GM12873 (cell line): ENCODE measurements at regions not wholly inside any gene's neighbourhood (a gene's known extent, or its start where the extent isn't known, plus 50 kb on each side); places are given as distances from the start of the nearest gene placed in this dataset.

ENCODE experiments used
- TF ChIP-seq, protein P1 (sequence below): IDR thresholded peaks from 2 replicates; pipeline ENCODE4 v1.5.1; 2012; ENCODE audit warnings: low read depth, mild to moderate bottlenecking, moderate library complexity, low read length, control low read depth; ENCODE audit not compliant: insufficient read depth; ENCODE audit errors: missing control alignments

DNA sequence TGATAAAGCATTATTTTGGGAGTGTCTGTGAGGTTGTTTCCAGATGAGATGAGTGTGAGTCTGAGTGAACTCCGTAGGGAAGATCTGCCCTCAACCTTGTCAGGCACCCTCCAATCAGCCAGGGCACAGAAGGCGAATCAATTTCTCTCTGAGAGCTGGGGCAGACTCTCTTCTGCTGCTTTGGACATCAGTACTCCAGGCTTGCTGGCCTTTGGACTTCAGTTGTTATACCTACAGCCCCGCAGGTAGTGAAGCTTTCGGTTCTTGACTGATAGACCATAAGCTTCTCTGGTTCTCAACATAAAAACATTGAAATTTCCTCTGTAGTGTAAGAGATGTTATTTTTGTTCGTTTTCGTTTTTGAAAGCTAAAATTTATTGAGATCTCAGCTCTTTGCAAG lies 71.4 kb downstream of the MAFB start:
- TF ChIP-seq, protein P1, sequence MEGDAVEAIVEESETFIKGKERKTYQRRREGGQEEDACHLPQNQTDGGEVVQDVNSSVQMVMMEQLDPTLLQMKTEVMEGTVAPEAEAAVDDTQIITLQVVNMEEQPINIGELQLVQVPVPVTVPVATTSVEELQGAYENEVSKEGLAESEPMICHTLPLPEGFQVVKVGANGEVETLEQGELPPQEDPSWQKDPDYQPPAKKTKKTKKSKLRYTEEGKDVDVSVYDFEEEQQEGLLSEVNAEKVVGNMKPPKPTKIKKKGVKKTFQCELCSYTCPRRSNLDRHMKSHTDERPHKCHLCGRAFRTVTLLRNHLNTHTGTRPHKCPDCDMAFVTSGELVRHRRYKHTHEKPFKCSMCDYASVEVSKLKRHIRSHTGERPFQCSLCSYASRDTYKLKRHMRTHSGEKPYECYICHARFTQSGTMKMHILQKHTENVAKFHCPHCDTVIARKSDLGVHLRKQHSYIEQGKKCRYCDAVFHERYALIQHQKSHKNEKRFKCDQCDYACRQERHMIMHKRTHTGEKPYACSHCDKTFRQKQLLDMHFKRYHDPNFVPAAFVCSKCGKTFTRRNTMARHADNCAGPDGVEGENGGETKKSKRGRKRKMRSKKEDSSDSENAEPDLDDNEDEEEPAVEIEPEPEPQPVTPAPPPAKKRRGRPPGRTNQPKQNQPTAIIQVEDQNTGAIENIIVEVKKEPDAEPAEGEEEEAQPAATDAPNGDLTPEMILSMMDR: no peak

DNA sequence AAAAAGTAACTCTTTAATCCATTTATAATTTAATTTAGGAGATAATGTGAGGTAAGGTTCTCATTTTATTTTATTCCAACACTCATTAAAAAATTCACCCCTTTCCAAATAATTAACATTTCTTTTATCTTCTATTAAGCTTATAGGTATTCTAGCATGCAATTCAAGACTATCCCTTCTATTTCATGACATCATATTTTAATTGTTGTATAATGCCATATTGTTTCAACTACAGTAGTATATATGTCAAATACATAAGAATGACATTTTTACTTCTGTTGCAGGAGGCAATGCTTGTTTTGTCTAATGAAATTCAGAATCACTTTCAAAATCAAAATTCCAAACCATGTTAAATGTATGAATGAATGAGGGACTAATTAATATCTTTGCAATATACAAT lies 76.2 kb downstream of the MAFB start:
- TF ChIP-seq, protein P1: no peak

DNA sequence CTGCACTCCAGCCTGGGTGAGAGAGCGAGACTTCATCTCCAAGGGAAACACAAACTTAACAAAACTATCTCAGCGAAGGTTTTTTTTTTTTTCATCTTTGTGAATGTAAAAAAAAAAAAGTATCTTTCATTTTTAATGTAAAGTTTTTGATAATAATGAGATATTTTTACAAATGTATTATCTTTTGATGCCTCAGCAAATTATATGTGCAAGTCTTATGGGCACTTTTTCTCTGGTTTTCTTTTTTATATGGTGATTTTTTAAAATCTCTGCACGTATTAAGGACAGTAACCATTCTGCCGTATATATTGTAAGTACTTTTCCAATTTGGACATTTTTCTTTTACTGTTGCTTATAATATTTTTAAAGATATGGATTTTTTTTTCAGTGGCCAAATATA lies 76.8 kb downstream of the MAFB start:
- TF ChIP-seq, protein P1: no peak

DNA sequence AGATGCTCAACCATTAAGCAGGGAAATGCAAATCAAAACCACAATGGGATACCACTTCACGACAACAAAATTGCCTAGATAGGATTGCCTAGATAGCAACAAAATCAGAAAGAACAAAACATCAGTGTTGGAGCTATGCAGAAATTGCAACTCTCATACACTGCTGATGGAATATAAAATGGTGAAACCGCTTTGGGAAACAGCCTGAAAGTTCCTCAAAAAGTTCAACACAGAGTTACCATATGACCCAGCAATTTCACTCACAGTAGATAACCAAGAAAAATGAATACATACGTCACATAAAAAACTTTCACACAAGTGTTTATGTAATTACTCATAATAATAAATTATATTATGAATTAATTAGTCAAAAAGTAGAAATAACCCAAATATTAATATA lies 78.3 kb downstream of the MAFB start:
- TF ChIP-seq, protein P1: no peak

DNA sequence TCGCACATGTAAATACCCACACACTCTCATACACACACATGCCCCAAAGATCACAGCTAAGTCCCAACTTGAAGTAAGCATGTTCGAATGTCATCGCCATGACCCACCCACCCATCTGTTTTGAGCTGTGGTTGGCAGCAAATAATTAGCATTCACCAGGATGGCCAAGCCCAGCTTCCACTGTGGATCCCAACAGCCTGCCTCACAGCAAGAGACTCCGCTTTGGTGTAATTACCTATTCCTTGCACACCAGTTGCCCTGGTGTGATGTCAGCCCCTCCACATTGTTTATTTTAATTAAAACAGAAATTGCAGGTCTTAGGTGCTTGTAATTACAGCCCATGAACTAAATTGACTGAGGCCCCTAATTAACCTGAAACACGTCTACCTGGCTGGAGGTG lies 81.1 kb downstream of the MAFB start:
- TF ChIP-seq, protein P1: no peak

DNA sequence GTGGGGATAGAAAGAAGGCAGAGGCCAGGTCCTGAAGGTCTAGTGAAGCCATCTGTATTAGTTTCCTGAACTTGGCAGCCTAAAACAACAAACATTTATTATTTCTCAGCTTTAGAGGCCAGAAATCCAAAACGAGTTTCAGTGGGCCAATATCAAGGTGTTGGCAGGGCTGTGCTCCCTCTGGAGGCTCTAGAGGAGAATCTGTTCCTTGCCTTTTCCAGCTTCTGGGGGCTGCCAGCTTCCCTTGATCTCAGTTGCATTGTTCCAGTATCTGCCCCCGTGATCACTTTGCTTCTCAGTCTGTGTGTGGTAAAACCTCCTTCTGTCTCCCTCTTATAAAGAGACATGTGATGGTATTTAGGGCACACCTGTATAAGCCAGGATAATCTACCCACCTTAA lies 82.4 kb downstream of the MAFB start:
- TF ChIP-seq, protein P1: no peak

DNA sequence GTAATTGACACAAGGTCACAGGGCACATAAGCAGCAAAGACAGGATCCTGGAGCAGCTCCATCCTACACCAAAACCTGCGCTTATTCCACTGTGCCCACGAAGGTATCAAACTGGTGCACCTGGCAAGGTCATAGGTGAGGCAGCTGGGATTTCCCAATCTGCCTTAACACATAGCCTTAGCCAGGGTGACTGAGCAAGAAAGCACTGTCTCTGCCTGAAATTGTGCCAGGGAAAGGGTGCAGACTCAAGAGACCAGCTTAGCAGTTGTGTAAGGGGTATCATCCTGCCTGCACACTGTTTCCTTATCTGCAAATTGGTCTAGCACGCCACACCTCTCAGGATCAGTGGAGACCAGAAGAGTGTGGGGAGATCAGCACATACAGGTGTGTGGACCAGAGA lies 82.8 kb downstream of the MAFB start:
- TF ChIP-seq, protein P1: no peak
